IMR-90 (cell line): ENCODE measurements at regions not wholly inside any gene's neighbourhood (a gene's known extent, or its start where the extent isn't known, plus 50 kb on each side); places are given as distances from the start of the nearest gene placed in this dataset.

ENCODE experiments used
- ATAC-seq: fragments of 200-7000 bp; cut with Tn5 transposase; 2 replicates; pipeline ENCODE4 v1.9.1; 2020; ENCODE audit warnings: low read depth, mild to moderate bottlenecking, moderate library complexity
- BruUV-seq: library from RNA; stranded (reverse); fragments of 400-500 nt; replicated peaks from 2 replicates; lab custom pipeline; 2021; lab: Mats Ljungman, UMichigan
- CTCF ChIA-PET: fragments of 300-600 bp; formaldehyde crosslinking; extraction: SDS; loops from one replicate; lab custom pipeline; 2021; ENCODE audit warnings: antibody characterized with exemption; lab: Yijun Ruan, JAX
- POLR2A ChIA-PET: fragments of 300-600 bp; sonication (Branson Sonifier 250); formaldehyde crosslinking; loops from one replicate; lab custom pipeline; 2022; ENCODE audit warnings: antibody characterized with exemption; ENCODE audit not compliant: unreplicated experiment; lab: Charles Lee
- DNase-seq: peaks from one replicate; pipeline ENCODE4 v3.0.0; 2013
- H2AFZ ChIP-seq: replicated peaks from 2 replicates; pipeline ENCODE3; 2013; ENCODE audit warnings: low read length, mild to moderate bottlenecking; ENCODE audit not compliant: poor library complexity
- H2AK5ac ChIP-seq: 2 replicates; pipeline ENCODE4 v1.6.1; 2013; ENCODE audit warnings: low read depth, low read length, inconsistent platforms
- H2AK9ac ChIP-seq: replicated peaks from 2 replicates; pipeline ENCODE3; 2013; ENCODE audit warnings: mild to moderate bottlenecking, low read depth, low read length, moderate library complexity; ENCODE audit not compliant: poor library complexity
- H2BK120ac ChIP-seq: 2 replicates; pipeline ENCODE4 v1.6.1; 2013; ENCODE audit warnings: low read depth, low read length, inconsistent platforms
- H2BK15ac ChIP-seq: 3 replicates; pipeline ENCODE4 v1.6.1; 2013; ENCODE audit warnings: low read depth, low read length, inconsistent platforms
- H2BK20ac ChIP-seq: 2 replicates; pipeline ENCODE4 v1.6.1; 2013; ENCODE audit warnings: low read depth, mild to moderate bottlenecking, inconsistent platforms, low read length, moderate library complexity
- H2BK5ac ChIP-seq: 2 replicates; pipeline ENCODE4 v1.6.1; 2013; ENCODE audit warnings: mild to moderate bottlenecking, low read depth, low read length, inconsistent platforms; ENCODE audit not compliant: poor library complexity, severe bottlenecking
- H3K14ac ChIP-seq: replicated peaks from 2 replicates; pipeline ENCODE4 v1.6.1; 2013; ENCODE audit warnings: low read depth, low read length, inconsistent platforms
- H3K18ac ChIP-seq: 2 replicates; pipeline ENCODE4 v1.6.1; 2013; ENCODE audit warnings: low read depth, low read length, control low read depth
- H3K23ac ChIP-seq: 2 replicates; pipeline ENCODE4 v1.6.1; 2013; ENCODE audit warnings: low read depth, low read length, inconsistent platforms
- H3K27ac ChIP-seq: 2 replicates; pipeline ENCODE4 v1.5.1; 2013; ENCODE audit warnings: mild to moderate bottlenecking, control low read depth, low read length; ENCODE audit not compliant: insufficient read depth
- H3K27me3 ChIP-seq: 2 replicates; pipeline ENCODE4 v1.6.1; 2013; ENCODE audit warnings: low read length; ENCODE audit not compliant: control insufficient read depth, insufficient read depth
- H3K36me3 ChIP-seq: 2 replicates; pipeline ENCODE4 v1.6.1; 2013; ENCODE audit warnings: low read length, mixed read lengths; ENCODE audit not compliant: control insufficient read depth, insufficient read depth
- H3K4ac ChIP-seq: 2 replicates; pipeline ENCODE4 v1.6.1; 2013; ENCODE audit warnings: low read depth, low read length, inconsistent platforms
- H3K4me1 ChIP-seq: 2 replicates; pipeline ENCODE4 v1.6.1; 2013; ENCODE audit warnings: low read length, mixed read lengths; ENCODE audit not compliant: control insufficient read depth, insufficient read depth
- H3K4me2 ChIP-seq: 2 replicates; pipeline ENCODE4 v1.6.1; 2013; ENCODE audit warnings: low read depth, mild to moderate bottlenecking, control low read depth, low read length, moderate library complexity
- H3K4me3 ChIP-seq: 2 replicates; pipeline ENCODE4 v1.5.1; 2013; ENCODE audit warnings: low read depth, mild to moderate bottlenecking, control low read depth, low read length, moderate library complexity; ENCODE audit not compliant: insufficient read depth
- H3K56ac ChIP-seq: 2 replicates; pipeline ENCODE4 v1.6.1; 2013; ENCODE audit warnings: low read length, inconsistent platforms; ENCODE audit not compliant: insufficient read depth; ENCODE audit errors: extremely low read depth
- H3K79me1 ChIP-seq, 2 experiments: 2 replicates each; pipeline ENCODE4 v1.6.1; 2013; ENCODE audit warnings: low read length in 2 of 2, inconsistent platforms in 1 of 2, low read depth in 1 of 2
- H3K9ac ChIP-seq: 2 replicates; pipeline ENCODE4 v1.6.1; 2013; ENCODE audit warnings: low read depth, low read length, control low read depth
- H3K9me1 ChIP-seq: 2 replicates; pipeline ENCODE4 v1.6.1; 2013; ENCODE audit warnings: low read length, inconsistent platforms; ENCODE audit not compliant: insufficient read depth
- H3K9me3 ChIP-seq: 2 replicates; pipeline ENCODE4 v1.6.1; 2013; ENCODE audit warnings: low read length; ENCODE audit not compliant: control insufficient read depth, insufficient read depth
- H4K20me1 ChIP-seq: 2 replicates; pipeline ENCODE4 v1.6.1; 2013; ENCODE audit warnings: low read length, inconsistent platforms; ENCODE audit not compliant: insufficient read depth
- H4K5ac ChIP-seq: 2 replicates; pipeline ENCODE4 v1.6.1; 2013; ENCODE audit warnings: mild to moderate bottlenecking, low read depth, low read length, control low read depth
- H4K8ac ChIP-seq, 2 experiments: 2 replicates each; pipeline ENCODE4 v1.6.1; 2013; ENCODE audit warnings: low read depth in 2 of 2, low read length in 2 of 2, control low read depth in 1 of 2, inconsistent platforms in 1 of 2
- H4K91ac ChIP-seq: 2 replicates; pipeline ENCODE4 v1.6.1; 2013; ENCODE audit warnings: low read depth, low read length, inconsistent platforms; ENCODE audit not compliant: insufficient read depth
- CEBPB ChIP-seq: IDR thresholded peaks from 2 replicates; pipeline ENCODE4 v1.6.1; 2012; ENCODE audit warnings: low read depth, low read length, improper control_type of control experiment
- FOS ChIP-seq: fragments of 150-350 bp; IDR thresholded peaks from 2 replicates; pipeline ENCODE4 v1.6.1; 2016; ENCODE audit warnings: low read depth, low read length
- MAFK ChIP-seq: IDR thresholded peaks from 2 replicates; pipeline ENCODE4 v1.6.1; 2012; ENCODE audit warnings: low read depth, low read length, improper control_type of control experiment
- MAZ ChIP-seq: IDR thresholded peaks from 2 replicates; pipeline ENCODE4 v1.6.1; 2012; ENCODE audit warnings: low read depth, mild to moderate bottlenecking, low read length, improper control_type of control experiment, moderate library complexity, borderline replicate concordance
- NFE2L2 ChIP-seq: fragments of 150-350 bp; IDR thresholded peaks from 2 replicates; pipeline ENCODE4 v1.6.1; 2016; ENCODE audit warnings: low read depth, mild to moderate bottlenecking, low read length
- RAD21 ChIP-seq: IDR thresholded peaks from 2 replicates; pipeline ENCODE4 v1.6.1; 2012; ENCODE audit warnings: low read length, improper control_type of control experiment
- RCOR1 ChIP-seq: IDR thresholded peaks from 2 replicates; pipeline ENCODE4 v1.6.1; 2012; ENCODE audit warnings: mild to moderate bottlenecking, low read length, improper control_type of control experiment; ENCODE audit not compliant: insufficient replicate concordance
- WGBS, 2 experiments: methylation state at CpG; one replicate each; pipeline versions ENCODE4 v1.1.5 to v1.1.7; 2013; ENCODE audit warnings: missing lambda C conversion rate in 2 of 2; ENCODE audit not compliant: insufficient read length in 1 of 2; ENCODE audit errors: extremely low coverage in 2 of 2; 5-methylcytosine and 5-hydroxymethylcytosine counted together
- dilution Hi-C: fragments of 300-500 bp; cut with HindIII; formaldehyde crosslinking; loops from one replicate; pipeline ENCODE4 v1.14.3; 2018; ENCODE audit warnings: low sequenced_read_pairs; ENCODE audit not compliant: unreplicated experiment
- in situ Hi-C: fragments of 300-500 bp; cut with MboI; formaldehyde crosslinking; loops from 3 replicates; pipeline ENCODE4 v1.14.3; 2019; ENCODE audit warnings: low sequenced_read_pairs, inconsistent platforms, mixed read lengths
- intact Hi-C: fragments of 100-400 bp; cut with micrococcal nuclease; formaldehyde crosslinking; loops from 2 replicates; pipeline ENCODE4 v1.10.0; 2022
- TF ChIP-seq, protein P1 (sequence below): fragments of 150-350 bp; IDR thresholded peaks from 2 replicates; pipeline ENCODE4 v1.6.1; 2017; ENCODE audit warnings: mild to moderate bottlenecking, antibody characterized with exemption, low read length, low read depth

DNA sequence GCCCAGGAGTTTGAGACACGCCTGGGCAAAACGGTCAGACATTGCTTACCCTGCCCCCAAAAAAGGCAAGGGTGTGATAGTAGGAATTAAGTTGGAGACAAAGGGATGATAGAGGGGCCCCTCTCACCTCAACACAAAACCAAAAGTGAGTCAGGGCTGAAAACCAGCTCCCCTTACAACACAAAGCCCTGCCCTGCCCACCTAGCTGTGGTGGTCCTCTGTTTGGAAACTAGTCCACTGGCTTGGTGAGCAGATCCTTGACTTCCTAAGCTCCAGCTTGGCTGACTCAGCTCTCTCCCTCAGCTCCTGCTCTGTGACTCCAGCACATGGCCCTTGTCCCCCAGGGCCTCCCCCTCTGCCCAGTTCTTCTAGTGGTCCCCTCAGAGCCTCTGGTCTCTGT is 603.8 kb downstream of the PTPRC start:
- H2BK15ac ChIP-seq, result no peak overlapping the region
- H4K91ac ChIP-seq, result no peak overlapping the region
- no peaks in the 10 kb centered on the region for H3K4me1 ChIP-seq
- H4K5ac ChIP-seq, result no peak overlapping the region
- dilution Hi-C loops (no loop called here), intact Hi-C loops (loop anchor here (5.0 kb wide), 2 partner anchors 470 to 485 kb away; no protein-coding TSS in a partner anchor), in situ Hi-C loops (no loop called here)
- H3K27ac ChIP-seq, result no peak overlapping the region
- 0 out of 2 replicates have a peak, but pooled peaks cover 4% of the 10 kb centered on the region for H3K9me1 ChIP-seq
- H2BK120ac ChIP-seq, result no peak overlapping the region
- no peak overlapping the region for H2AK9ac ChIP-seq
- H3K14ac ChIP-seq, result no peak overlapping the region
- no peaks in the 10 kb centered on the region for H3K79me1 ChIP-seq
- no peak overlapping the region for H2BK5ac ChIP-seq
- H2BK20ac ChIP-seq, result no peak overlapping the region
- no TSS peak for BruUV-seq
- DNase-seq, result no peak
- H3K18ac ChIP-seq, result no peak overlapping the region
- H3K23ac ChIP-seq, result no peak overlapping the region
- H3K4ac ChIP-seq, result no peak overlapping the region
- no peak overlapping the region for H3K9ac ChIP-seq
- CTCF ChIA-PET, result interaction anchor here (1.3 kb wide), 1 partner anchor 349 kb away, joined by 3 read pairs; no protein-coding TSS in a partner anchor
- H3K4me2 ChIP-seq, result no peak overlapping the region
- ATAC-seq, result no peak
- H3K27me3 ChIP-seq, result no peaks in the 10 kb centered on the region
- WGBS, 2 experiments, result no CpG with 5 or more reads among the region's 2 CpGs
- H3K56ac ChIP-seq, result no peak overlapping the region
- H2AK5ac ChIP-seq, result no peak overlapping the region
- no peak overlapping the region for H3K4me3 ChIP-seq
- H4K8ac ChIP-seq, result no peak overlapping the region
- TF ChIP-seq, protein P1, sequence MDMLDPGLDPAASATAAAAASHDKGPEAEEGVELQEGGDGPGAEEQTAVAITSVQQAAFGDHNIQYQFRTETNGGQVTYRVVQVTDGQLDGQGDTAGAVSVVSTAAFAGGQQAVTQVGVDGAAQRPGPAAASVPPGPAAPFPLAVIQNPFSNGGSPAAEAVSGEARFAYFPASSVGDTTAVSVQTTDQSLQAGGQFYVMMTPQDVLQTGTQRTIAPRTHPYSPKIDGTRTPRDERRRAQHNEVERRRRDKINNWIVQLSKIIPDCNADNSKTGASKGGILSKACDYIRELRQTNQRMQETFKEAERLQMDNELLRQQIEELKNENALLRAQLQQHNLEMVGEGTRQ, result no peak
- TF ChIP-seq MAZ (no peak), RAD21 (no peak), FOS (no peak), MAFK (no peak), NFE2L2 (no peak), RCOR1 (no peak), CEBPB (no peak)
- no peak overlapping the region for H2AFZ ChIP-seq
- POLR2A ChIA-PET, result no interaction called here
- H4K20me1 ChIP-seq, result no peaks in the 10 kb centered on the region
- no peaks in the 10 kb centered on the region for H3K9me3 ChIP-seq
- no peaks in the 10 kb centered on the region for H3K36me3 ChIP-seq
